A673 (cell line): ENCODE measurements at regions not wholly inside any gene's neighbourhood (a gene's known extent, or its start where the extent isn't known, plus 50 kb on each side); places are given as distances from the start of the nearest gene placed in this dataset.

Source experiments
- CTCF ChIP-seq: fragments of 300-800, 200-600 bp; sonication (generic); conservative IDR thresholded peaks from 2 replicates; pipeline ENCODE4 v1.5.1; 2017; ENCODE audit warnings: low read depth, mild to moderate bottlenecking, antibody characterized with exemption, low read length, moderate library complexity, mixed read lengths
- EZH2 ChIP-seq: fragments of 200-600 bp; sonication (generic); IDR thresholded peaks from 2 replicates; pipeline ENCODE4 v1.6.1; 2017; ENCODE audit warnings: borderline replicate concordance, low read depth, mild to moderate bottlenecking, mixed read lengths, antibody characterized with exemption, low read length; ENCODE audit not compliant: poor library complexity, severe bottlenecking

- TF ChIP-seq EZH2 (no peak), CTCF (no peak)
Measured at GRCh38 chr5:163870441-163870840, 365.0 kb downstream of the MAT2B start.
